Peyer's patch (tissue), 4 donors: ENCODE measurements at regions not wholly inside any gene's neighbourhood (a gene's known extent, or its start where the extent isn't known, plus 50 kb on each side); places are given as distances from the start of the nearest gene placed in this dataset.

Experiments
- POLR2A ChIP-seq, 2 donors: fragments of 450-650 bp; IDR thresholded peaks; one replicate each; pipeline ENCODE4 v1.5.1; 2017; ENCODE audit warnings: antibody characterized with exemption in 2 of 2, mild to moderate bottlenecking in 2 of 2, moderate library complexity in 2 of 2
- TF ChIP-seq, protein P1 (sequence below), 6 experiments: fragments of 450-650 bp in 4 of 6; fragments of 200-600 bp in 2 of 6; sonication (generic) in 1 of 6; IDR thresholded peaks; one replicate each; pipeline ENCODE4 v1.5.1; 2017 to 2019; ENCODE audit warnings: antibody characterized with exemption in 6 of 6, mild to moderate bottlenecking in 3 of 6, moderate library complexity in 1 of 6

DNA sequence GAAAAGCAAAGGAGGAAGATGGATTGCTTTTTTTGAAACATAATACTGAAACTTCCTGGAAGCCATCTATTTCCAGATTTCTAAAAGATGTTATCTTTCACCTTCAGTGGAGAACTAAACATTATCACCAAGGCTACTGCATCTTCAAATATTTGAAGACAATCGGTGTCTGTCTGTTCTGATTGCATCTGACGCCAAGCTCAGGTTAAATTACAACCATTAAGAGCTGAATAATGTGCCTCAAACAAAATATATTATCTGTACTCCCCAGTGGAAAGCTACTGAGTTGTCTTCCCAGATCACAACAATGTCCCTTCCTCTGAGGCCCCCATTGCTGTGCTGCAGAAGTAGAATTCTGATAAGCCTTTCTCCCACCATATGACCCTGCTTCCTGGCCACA, 342.3 kb downstream of the PLK2 start:
- TF ChIP-seq, protein P1, sequence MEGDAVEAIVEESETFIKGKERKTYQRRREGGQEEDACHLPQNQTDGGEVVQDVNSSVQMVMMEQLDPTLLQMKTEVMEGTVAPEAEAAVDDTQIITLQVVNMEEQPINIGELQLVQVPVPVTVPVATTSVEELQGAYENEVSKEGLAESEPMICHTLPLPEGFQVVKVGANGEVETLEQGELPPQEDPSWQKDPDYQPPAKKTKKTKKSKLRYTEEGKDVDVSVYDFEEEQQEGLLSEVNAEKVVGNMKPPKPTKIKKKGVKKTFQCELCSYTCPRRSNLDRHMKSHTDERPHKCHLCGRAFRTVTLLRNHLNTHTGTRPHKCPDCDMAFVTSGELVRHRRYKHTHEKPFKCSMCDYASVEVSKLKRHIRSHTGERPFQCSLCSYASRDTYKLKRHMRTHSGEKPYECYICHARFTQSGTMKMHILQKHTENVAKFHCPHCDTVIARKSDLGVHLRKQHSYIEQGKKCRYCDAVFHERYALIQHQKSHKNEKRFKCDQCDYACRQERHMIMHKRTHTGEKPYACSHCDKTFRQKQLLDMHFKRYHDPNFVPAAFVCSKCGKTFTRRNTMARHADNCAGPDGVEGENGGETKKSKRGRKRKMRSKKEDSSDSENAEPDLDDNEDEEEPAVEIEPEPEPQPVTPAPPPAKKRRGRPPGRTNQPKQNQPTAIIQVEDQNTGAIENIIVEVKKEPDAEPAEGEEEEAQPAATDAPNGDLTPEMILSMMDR (IDR thresholded peaks at IDR 0.05), result no peak
- TF ChIP-seq POLR2A (IDR thresholded peaks at IDR 0.05), result no peak
